BJ (cell line): ENCODE measurements at regions not wholly inside any gene's neighbourhood (a gene's known extent, or its start where the extent isn't known, plus 50 kb on each side); places are given as distances from the start of the nearest gene placed in this dataset.

Experiments
- CTCF ChIA-PET: fragments of 350-600 bp; formaldehyde crosslinking; extraction: SDS; loops from one replicate; lab custom pipeline; 2021; ENCODE audit warnings: antibody characterized with exemption, inconsistent platforms; lab: Yijun Ruan, JAX
- POLR2A ChIA-PET: fragments of 300-600 bp; sonication (Branson Sonifier 250); formaldehyde crosslinking; extraction: SDS; loops from one replicate; lab custom pipeline; 2021; ENCODE audit warnings: antibody characterized with exemption; lab: Charles Lee
- DNase-seq: peaks from one replicate; pipeline ENCODE4 v3.0.0-alpha.2; 2011; ENCODE audit warnings: low read depth
- H3K27me3 ChIP-seq: 2 replicates; pipeline ENCODE4 v1.6.0; 2011; ENCODE audit warnings: low read length; ENCODE audit not compliant: control insufficient read depth, insufficient read depth
- H3K36me3 ChIP-seq: 2 replicates; pipeline ENCODE4 v1.5.1; 2011; ENCODE audit warnings: low read length; ENCODE audit not compliant: control insufficient read depth, insufficient read depth
- H3K4me3 ChIP-seq: 2 replicates; pipeline ENCODE4 v1.5.1; 2011; ENCODE audit warnings: low read depth, mild to moderate bottlenecking, control low read depth, low read length
- CTCF ChIP-seq: IDR thresholded peaks from 2 replicates; pipeline ENCODE4 v1.5.1; 2011; ENCODE audit warnings: low read depth, mild to moderate bottlenecking, control low read depth, inconsistent platforms, low read length, moderate library complexity; ENCODE audit not compliant: insufficient read depth

GRCh38 chr4:137627739-137628460 lies 95.6 kb upstream of the PCDH18 start:
- Histone ChIP-seq H3K36me3 (no peaks in the 10 kb centered on the region), H3K4me3 (no peak overlapping the region), H3K27me3 (no peaks in the 10 kb centered on the region)
- POLR2A ChIA-PET: no interaction called here
- TF ChIP-seq CTCF: no peak
- no peak for DNase-seq
- CTCF ChIA-PET: no interaction called here

GRCh38 chr4:137626942-137627738 lies 94.8 kb upstream of the PCDH18 start:
- POLR2A ChIA-PET: no interaction called here
- Histone ChIP-seq H3K27me3 (no peaks in the 10 kb centered on the region), H3K4me3 (no peak overlapping the region), H3K36me3 (no peaks in the 10 kb centered on the region)
- no peak for TF ChIP-seq CTCF
- DNase-seq: no peak
- CTCF ChIA-PET: no interaction called here

- DNase-seq: no peak
- TF ChIP-seq CTCF: no peak
- Histone ChIP-seq H3K36me3 (no peaks in the 10 kb centered on the region), H3K27me3 (no peaks in the 10 kb centered on the region), H3K4me3 (no peak overlapping the region)
- ChIA-PET CTCF (no interaction called here), POLR2A (no interaction called here)
These were observed 90.7 kb upstream of the PCDH18 start for GRCh38 chr4:137623013-137623412.

GRCh38 chr4:137621056-137621455 lies 88.8 kb upstream of the PCDH18 start:
- ChIA-PET POLR2A (no interaction called here), CTCF (interaction anchor here (0.7 to 1.7 kb wide), 3 partner anchors 9 to 18 kb away, joined by 3 to 6 read pairs (median 4); no protein-coding TSS in a partner anchor)
- H3K4me3 ChIP-seq: no peak overlapping the region
- no peaks in the 10 kb centered on the region for H3K27me3 ChIP-seq
- no peak for DNase-seq
- H3K36me3 ChIP-seq: no peaks in the 10 kb centered on the region
- no peak for TF ChIP-seq CTCF

GRCh38 chr4:137614491-137614890 lies 82.2 kb upstream of the PCDH18 start:
- H3K4me3 ChIP-seq: no peak overlapping the region
- CTCF ChIA-PET: interaction anchor here (0.6 kb wide), 1 partner anchor 331 kb away, joined by 3 read pairs; no protein-coding TSS in a partner anchor
- no peak for TF ChIP-seq CTCF
- H3K36me3 ChIP-seq: no peaks in the 10 kb centered on the region
- DNase-seq: no peak
- POLR2A ChIA-PET: no interaction called here
- no peaks in the 10 kb centered on the region for H3K27me3 ChIP-seq
